GM21423 (cell line): ENCODE measurements at regions not wholly inside any gene's neighbourhood (a gene's known extent, or its start where the extent isn't known, plus 50 kb on each side); places are given as distances from the start of the nearest gene placed in this dataset.

Experiments used
- ATAC-seq: cut with Tn5 transposase; IDR thresholded peaks from one replicate; pipeline ENCODE4 v1.9.1; 2021; ENCODE audit warnings: mild to moderate bottlenecking, moderate library complexity; ENCODE audit not compliant: unreplicated experiment

- ATAC-seq = no peak
These were observed 209.9 kb downstream of the ARL4C start for GRCh38 chr2:234286956-234287355.

GRCh38 chr2:234286118-234286598 lies 210.7 kb downstream of the ARL4C start:
- ATAC-seq = no peak

GRCh38 chr2:234285541-234285940 lies 211.3 kb downstream of the ARL4C start:
- ATAC-seq = no peak

GRCh38 chr2:234279637-234280036 lies 217.2 kb downstream of the ARL4C start:
- no peak for ATAC-seq

- ATAC-seq = no peak
These were observed 218.2 kb downstream of the ARL4C start for GRCh38 chr2:234278556-234279255.

DNA sequence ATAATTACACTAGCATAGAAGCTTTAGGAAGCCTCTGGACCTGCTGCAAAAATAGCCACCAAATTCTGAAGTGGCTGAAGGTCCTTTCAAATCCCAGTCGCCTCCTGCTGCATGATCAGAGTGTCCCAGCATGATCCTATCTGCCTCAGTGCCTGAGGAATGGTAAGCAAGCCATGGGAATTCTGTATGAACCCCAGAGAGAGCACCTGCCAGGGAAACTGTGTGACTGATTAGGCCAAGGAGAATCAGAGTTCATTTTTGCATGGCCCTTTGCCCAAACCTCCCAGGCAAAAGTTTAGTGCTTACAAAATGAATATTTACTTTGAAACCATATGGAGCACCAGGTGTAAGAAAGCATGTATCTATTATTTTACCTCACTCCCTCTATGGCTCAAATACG lies 221.4 kb downstream of the ARL4C start:
- ATAC-seq = no peak

DNA sequence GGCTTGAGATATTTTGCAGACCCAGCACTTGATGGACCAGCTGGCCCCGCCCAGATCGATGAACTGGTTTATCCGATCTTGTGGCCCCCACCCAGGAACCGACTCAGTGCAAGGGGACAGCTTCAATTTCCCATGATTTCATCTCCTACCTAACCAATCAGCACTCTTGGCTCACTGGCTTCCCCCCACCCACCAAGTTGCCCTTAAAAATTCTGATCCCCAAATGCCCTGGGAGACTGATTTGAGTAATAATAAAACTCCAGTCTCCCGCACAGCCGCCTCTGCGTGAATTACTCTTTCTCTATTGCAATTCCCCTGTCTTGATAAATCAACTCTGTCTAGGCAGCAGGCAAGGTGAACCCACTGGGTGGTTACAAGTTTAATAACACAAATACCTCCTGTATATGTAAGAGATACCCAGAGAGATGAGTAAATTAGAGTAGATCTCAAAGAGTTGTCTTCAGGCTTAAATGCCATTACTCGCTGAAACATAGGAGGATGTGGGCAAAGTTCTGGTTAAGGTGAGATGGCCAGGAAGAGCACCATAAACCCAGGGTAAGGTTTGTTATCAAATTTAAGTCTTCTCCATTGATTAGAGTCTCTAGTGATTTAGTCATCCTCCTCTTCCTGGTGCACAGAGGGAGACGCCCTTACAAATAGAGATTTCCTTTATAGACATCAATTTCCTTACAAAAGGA lies 222.8 kb downstream of the ARL4C start:
- ATAC-seq = no peak

DNA sequence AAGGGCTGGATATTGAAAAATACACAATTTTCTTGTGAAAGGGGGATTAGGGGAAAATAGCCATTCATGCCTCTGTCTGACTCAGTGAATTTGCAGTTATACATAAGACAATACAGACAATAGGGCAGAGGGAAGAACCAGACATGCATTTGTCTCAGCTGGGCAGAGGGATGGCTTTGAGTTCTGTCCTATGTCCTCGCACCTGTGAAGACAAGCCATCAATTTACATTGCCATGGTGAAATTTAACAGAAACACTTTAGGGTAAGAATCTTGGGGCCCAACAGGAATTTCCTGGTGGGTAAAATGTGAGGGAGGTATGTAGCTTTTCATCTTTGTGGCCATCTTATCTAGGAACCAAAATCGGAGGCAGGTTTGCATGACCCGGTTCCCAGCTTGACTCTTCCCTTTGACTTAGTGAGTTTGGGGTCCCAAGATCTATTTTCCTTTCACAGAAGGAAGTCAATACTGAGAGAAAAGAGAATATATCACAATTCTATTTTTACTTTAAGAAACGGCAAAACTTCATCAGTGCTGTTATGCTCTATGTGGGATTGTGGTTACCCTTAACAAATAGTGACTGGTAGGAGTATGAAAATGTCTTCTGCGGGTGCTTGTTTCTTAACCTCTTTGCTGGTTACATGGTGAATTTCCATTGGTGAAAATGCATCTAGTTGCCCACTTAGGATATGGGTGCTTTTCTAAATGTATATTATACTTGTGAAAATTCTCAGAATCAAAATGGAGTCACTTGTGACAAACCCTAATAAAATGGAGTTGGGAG lies 221.8 kb downstream of the SPP2 start:
- no peak for ATAC-seq

DNA sequence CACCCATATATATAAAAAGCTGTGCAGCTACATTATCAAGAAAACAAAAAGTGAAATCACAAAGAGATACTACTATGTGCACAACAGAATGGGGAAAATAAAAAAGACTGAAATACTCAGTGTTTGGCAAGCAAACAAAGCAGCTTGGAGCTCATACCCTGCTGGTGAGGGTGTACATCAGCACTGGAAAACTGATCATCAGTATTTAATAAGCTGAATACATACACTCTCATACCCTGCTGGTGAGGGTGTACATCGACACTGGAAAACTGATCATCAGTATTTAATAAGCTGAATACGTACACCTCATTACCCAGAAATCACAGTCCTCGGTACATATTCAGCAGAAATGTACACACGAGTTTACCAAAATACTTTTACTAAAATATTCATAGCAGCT lies 220.8 kb downstream of the SPP2 start:
- no peak for ATAC-seq

GRCh38 chr2:234269769-234270204 lies 219.3 kb downstream of the SPP2 start:
- ATAC-seq = no peak

DNA sequence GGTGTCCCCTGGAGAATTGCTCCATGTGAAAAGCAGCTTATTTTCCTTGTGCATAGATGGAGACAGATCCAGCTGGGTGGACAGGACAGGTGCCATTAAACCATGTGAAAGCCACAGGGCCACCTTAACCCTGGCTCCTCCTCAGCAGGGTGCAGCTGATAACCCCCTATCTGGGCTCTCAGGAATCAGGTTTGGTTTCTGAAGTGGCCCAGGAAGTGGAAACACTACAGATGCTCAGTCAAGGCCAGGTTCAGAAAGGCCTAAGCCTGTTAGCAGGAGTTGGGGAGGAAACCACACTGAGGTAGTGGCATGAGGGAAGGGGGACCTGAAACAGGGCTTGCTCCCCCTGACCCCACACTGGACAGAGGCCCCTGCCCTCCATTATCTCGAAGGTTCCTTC lies 217.0 kb downstream of the SPP2 start:
- no peak for ATAC-seq

GRCh38 chr2:234266952-234267351 lies 216.4 kb downstream of the SPP2 start:
- ATAC-seq = no peak

GRCh38 chr2:234265206-234265605 lies 214.7 kb downstream of the SPP2 start:
- no peak for ATAC-seq

- no peak for ATAC-seq
These were observed 211.2 kb downstream of the SPP2 start for GRCh38 chr2:234261736-234262135.

- ATAC-seq = no peak
These were observed 208.9 kb downstream of the SPP2 start for GRCh38 chr2:234259440-234259839.

DNA sequence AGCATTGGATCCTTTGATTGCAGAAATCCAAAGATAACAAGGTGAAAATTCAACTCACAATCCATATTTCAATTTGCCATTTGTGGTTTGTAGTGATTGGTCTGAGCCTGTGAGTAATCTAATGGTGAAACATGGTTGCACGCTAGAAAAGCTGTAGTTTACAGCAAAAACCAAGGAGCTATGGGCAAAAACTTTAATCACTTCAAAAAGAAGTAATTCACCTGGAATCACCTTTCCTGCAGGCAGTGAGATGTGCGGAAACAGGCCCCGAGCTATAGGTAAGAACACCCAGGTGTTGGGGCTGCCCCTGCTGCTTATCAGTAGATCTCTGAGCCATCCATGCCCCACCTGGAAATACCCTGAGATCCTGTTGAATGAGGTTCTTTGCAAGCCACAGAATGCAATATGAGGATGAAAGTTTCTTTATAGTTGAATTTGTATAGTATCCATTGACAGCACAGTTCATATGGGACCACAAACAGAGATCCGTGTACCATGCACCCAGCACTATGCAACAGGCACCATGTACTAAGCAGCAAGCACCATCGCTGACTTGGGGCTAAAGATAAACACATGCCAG lies 208.2 kb downstream of the SPP2 start:
- ATAC-seq = no peak

DNA sequence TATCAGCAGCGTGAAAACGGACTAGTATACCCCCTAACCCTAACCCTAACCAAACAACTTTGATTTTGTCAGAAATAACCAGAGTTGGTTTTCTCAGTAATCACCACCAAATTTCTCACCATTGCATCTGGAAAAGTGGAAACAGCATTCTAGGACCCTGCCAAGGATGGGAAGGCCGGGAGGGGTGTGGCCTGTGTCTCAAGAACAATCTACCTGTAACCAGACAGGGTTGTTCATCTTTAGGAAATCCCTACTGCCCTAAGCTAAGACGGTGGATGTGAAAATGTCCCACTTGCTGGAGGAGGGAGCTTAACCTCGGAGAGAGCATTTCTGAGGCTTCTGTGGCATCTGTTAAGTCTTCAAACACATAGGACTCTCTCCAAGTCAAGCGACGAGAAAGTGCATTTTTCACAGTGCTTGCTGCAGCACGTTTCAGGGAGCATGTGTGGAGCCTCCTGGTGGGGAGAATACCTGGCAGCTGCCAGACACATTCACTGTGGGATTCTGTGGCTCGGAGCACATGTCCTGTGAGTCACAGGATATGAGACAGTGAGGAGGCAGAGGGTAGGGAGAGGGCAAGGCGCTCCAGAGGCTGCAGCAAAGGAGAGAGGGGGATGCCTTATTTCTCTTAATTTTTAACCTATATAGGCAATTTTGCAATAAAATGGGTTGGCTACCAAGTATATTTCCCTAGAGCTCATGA lies 207.5 kb downstream of the SPP2 start:
- ATAC-seq = no peak

GRCh38 chr2:234256516-234256915 lies 206.0 kb downstream of the SPP2 start:
- ATAC-seq = no peak

GRCh38 chr2:234254783-234255521 lies 204.4 kb downstream of the SPP2 start:
- no peak for ATAC-seq

- ATAC-seq = no peak
These were observed 202.3 kb downstream of the SPP2 start for GRCh38 chr2:234252772-234253171.
